HEK293 (cell line): ENCODE measurements at regions not wholly inside any gene's neighbourhood (a gene's known extent, or its start where the extent isn't known, plus 50 kb on each side); places are given as distances from the start of the nearest gene placed in this dataset.
A peak's percentile ranks its signal among the peaks of the same experiment; 100 is the strongest.

Experiments used
- CTCF ChIA-PET: fragments of 350-600 bp; formaldehyde crosslinking; extraction: SDS; loops from one replicate; lab custom pipeline; 2021; ENCODE audit warnings: antibody characterized with exemption; lab: Yijun Ruan, JAX
- POLR2A ChIA-PET: fragments of 300-600 bp; formaldehyde crosslinking; extraction: SDS; loops from one replicate; lab custom pipeline; 2020; ENCODE audit warnings: antibody characterized with exemption, inconsistent platforms; lab: Yijun Ruan, JAX
- H3K27ac ChIP-seq: fragments of 200-500 bp; sonication (Bioruptor generic); 2 replicates; pipeline ENCODE4 v1.5.1; 2014; ENCODE audit warnings: low read depth, low read length, control low read depth, inconsistent platforms; ENCODE audit errors: extremely low read depth
- H3K36me3 ChIP-seq, 2 experiments: fragments of 200-500 bp in 1 of 2; sonication (Bioruptor generic) in 1 of 2; 1 replicate in 1 of 2; 2 replicates in 1 of 2; pipeline ENCODE4 v1.5.1; 2014 to 2017; ENCODE audit warnings: inconsistent platforms in 2 of 2, low read length in 2 of 2; ENCODE audit not compliant: control insufficient read depth in 2 of 2, insufficient read depth in 1 of 2
- H3K4me1 ChIP-seq: fragments of 200-500 bp; sonication (Bioruptor generic); 2 replicates; pipeline ENCODE4 v1.5.1; 2014; ENCODE audit warnings: mild to moderate bottlenecking, low read length, inconsistent platforms; ENCODE audit not compliant: control insufficient read depth, insufficient read depth
- H3K4me3 ChIP-seq: 2 replicates; pipeline ENCODE4 v1.5.1; 2011; ENCODE audit warnings: low read depth, mild to moderate bottlenecking, control low read depth, low read length, moderate library complexity
- H3K9me3 ChIP-seq: fragments of 200-500 bp; sonication (Bioruptor generic); 2 replicates; pipeline ENCODE4 v1.5.1; 2014; ENCODE audit warnings: low read depth, low read length, inconsistent platforms; ENCODE audit not compliant: control insufficient read depth, insufficient read depth
- HOXA7 ChIP-seq: sonication (generic); formaldehyde crosslinking; IDR thresholded peaks from 2 replicates; pipeline ENCODE4 v1.8.1; 2022; ENCODE audit warnings: missing genetic modification reagents, borderline replicate concordance
- HOXD13 ChIP-seq: sonication (generic); formaldehyde crosslinking; IDR thresholded peaks from 2 replicates; pipeline ENCODE4 v1.8.0; 2022; ENCODE audit warnings: missing genetic modification reagents, borderline replicate concordance
- KLF1 ChIP-seq: fragments of 450-650 bp; formaldehyde crosslinking; IDR thresholded peaks from 2 replicates; pipeline ENCODE4 v1.5.1; 2016; ENCODE audit warnings: missing biosample characterization, missing genetic modification characterization
- KLF9 ChIP-seq: fragments of 450-650 bp; formaldehyde crosslinking; IDR thresholded peaks from 2 replicates; pipeline ENCODE4 v1.5.1; 2016; ENCODE audit warnings: missing biosample characterization, missing genetic modification characterization, low read depth
- TCF7L2 ChIP-seq: IDR thresholded peaks from 2 replicates; pipeline ENCODE4 v1.6.1; 2011; ENCODE audit warnings: low read depth, mild to moderate bottlenecking, inconsistent platforms, low read length, moderate library complexity, borderline replicate concordance
- ZBTB48 ChIP-seq: fragments of 450-650 bp; formaldehyde crosslinking; IDR thresholded peaks from 2 replicates; pipeline ENCODE4 v1.5.1; 2016; ENCODE audit warnings: missing biosample characterization, missing genetic modification characterization
- ZEB2 ChIP-seq: fragments of 450-650 bp; formaldehyde crosslinking; IDR thresholded peaks from 2 replicates; pipeline ENCODE4 v1.5.1; 2016; ENCODE audit warnings: missing biosample characterization, missing genetic modification characterization
- ZFP37 ChIP-seq: fragments of 450-650 bp; formaldehyde crosslinking; IDR thresholded peaks from 2 replicates; pipeline ENCODE4 v1.5.1; 2016; ENCODE audit warnings: missing biosample characterization, missing genetic modification characterization
- ZNF155 ChIP-seq: fragments of 450-650 bp; formaldehyde crosslinking; IDR thresholded peaks from 2 replicates; pipeline ENCODE4 v1.5.1; 2016; ENCODE audit warnings: missing biosample characterization, missing genetic modification characterization
- ZNF169 ChIP-seq: fragments of 450-650 bp; formaldehyde crosslinking; IDR thresholded peaks from 2 replicates; pipeline ENCODE4 v1.5.1; 2016; ENCODE audit warnings: missing biosample characterization, missing genetic modification characterization
- ZNF214 ChIP-seq: fragments of 450-650 bp; formaldehyde crosslinking; IDR thresholded peaks from 2 replicates; pipeline ENCODE4 v1.5.1; 2017; ENCODE audit warnings: missing biosample characterization, mild to moderate bottlenecking, missing genetic modification characterization, borderline replicate concordance
- ZNF302 ChIP-seq: fragments of 450-650 bp; formaldehyde crosslinking; IDR thresholded peaks from 2 replicates; pipeline ENCODE4 v1.5.1; 2016; ENCODE audit warnings: missing biosample characterization, missing genetic modification characterization, low read depth
- ZNF394 ChIP-seq: fragments of 450-650 bp; formaldehyde crosslinking; IDR thresholded peaks from 2 replicates; pipeline ENCODE4 v1.5.1; 2016; ENCODE audit warnings: missing biosample characterization, missing genetic modification characterization, mild to moderate bottlenecking, moderate library complexity, borderline replicate concordance
- ZNF473 ChIP-seq: fragments of 450-650 bp; formaldehyde crosslinking; IDR thresholded peaks from 2 replicates; pipeline ENCODE4 v1.5.1; 2017; ENCODE audit warnings: missing biosample characterization, missing genetic modification characterization
- ZNF530 ChIP-seq: fragments of 450-650 bp; formaldehyde crosslinking; IDR thresholded peaks from 2 replicates; pipeline ENCODE4 v1.5.1; 2016; ENCODE audit warnings: low read depth, missing biosample characterization, missing genetic modification characterization
- ZNF548 ChIP-seq: fragments of 450-650 bp; formaldehyde crosslinking; IDR thresholded peaks from 2 replicates; pipeline ENCODE4 v1.5.1; 2016; ENCODE audit warnings: missing biosample characterization, missing genetic modification characterization
- ZNF621 ChIP-seq: fragments of 450-650 bp; formaldehyde crosslinking; IDR thresholded peaks from 2 replicates; pipeline ENCODE4 v1.5.1; 2017; ENCODE audit warnings: missing biosample characterization, missing genetic modification characterization
- ZNF76 ChIP-seq: fragments of 450-650 bp; formaldehyde crosslinking; IDR thresholded peaks from 2 replicates; pipeline ENCODE4; 2016; ENCODE audit warnings: low read depth, missing biosample characterization, missing genetic modification characterization, borderline replicate concordance
- ZNF837 ChIP-seq: fragments of 450-650 bp; formaldehyde crosslinking; IDR thresholded peaks from 2 replicates; pipeline ENCODE4 v1.5.1; 2016; ENCODE audit warnings: missing biosample characterization, missing genetic modification characterization
- ZNF843 ChIP-seq: fragments of 450-650 bp; formaldehyde crosslinking; IDR thresholded peaks from 2 replicates; pipeline ENCODE4 v1.5.1; 2016; ENCODE audit warnings: missing biosample characterization, missing genetic modification characterization
- TF ChIP-seq, protein P1 (sequence below): fragments of 450-650 bp; formaldehyde crosslinking; IDR thresholded peaks from 2 replicates; pipeline ENCODE4 v1.5.1; 2017; ENCODE audit warnings: missing biosample characterization, missing genetic modification characterization
- TF ChIP-seq, protein P2 (sequence below): fragments of 450-650 bp; formaldehyde crosslinking; IDR thresholded peaks from 2 replicates; pipeline ENCODE4 v1.5.1; 2016; ENCODE audit warnings: missing biosample characterization, missing genetic modification characterization, borderline replicate concordance
- TF ChIP-seq, protein P3 (sequence below): fragments of 450-650 bp; IDR thresholded peaks from 2 replicates; pipeline ENCODE4 v1.5.1; 2018; ENCODE audit warnings: missing biosample characterization, mild to moderate bottlenecking, missing genetic modification characterization
- TF ChIP-seq, protein P4 (sequence below): fragments of 450-650 bp; formaldehyde crosslinking; IDR thresholded peaks from 2 replicates; pipeline ENCODE4 v1.5.1; 2016; ENCODE audit warnings: missing biosample characterization, missing genetic modification characterization
- TF ChIP-seq, protein P5 (sequence below): IDR thresholded peaks from 2 replicates; pipeline ENCODE4 v1.6.1; 2011; ENCODE audit warnings: mild to moderate bottlenecking, low read depth, low read length, borderline replicate concordance

DNA sequence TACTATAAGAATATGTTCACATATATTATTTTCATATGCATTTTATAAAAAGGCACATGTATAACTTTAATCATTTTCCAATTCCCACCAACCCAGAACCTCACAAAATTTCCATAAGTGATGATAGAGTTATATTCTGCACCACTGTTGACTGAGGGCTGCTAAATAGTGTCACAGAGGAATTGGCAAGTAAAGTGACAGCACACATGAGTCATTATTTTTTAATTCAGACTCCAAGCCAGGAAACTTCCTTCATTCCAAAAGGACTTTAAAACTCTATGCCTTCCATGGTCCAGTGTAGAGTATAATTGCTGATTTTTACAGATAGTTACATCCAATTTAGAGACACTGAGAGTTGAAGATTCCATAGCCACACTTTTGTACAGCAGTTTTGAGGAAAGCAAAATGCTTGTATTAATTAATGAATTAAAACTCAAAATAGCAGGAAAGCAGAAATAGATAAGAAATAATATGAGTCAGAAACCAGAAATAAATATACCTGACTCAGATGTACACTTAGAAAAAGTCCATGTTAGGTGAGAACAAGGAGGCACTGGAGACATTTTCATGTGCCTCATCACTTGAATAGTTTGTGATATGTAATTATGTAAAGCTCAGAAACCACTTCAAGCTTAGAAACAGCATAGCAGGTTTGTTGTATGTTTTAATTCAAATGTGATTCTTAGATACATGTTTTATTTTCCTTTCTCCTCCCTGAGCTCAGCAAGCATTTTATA lies 425.2 kb upstream of the OPRM1 start (continued):
- TF ChIP-seq, protein P1, sequence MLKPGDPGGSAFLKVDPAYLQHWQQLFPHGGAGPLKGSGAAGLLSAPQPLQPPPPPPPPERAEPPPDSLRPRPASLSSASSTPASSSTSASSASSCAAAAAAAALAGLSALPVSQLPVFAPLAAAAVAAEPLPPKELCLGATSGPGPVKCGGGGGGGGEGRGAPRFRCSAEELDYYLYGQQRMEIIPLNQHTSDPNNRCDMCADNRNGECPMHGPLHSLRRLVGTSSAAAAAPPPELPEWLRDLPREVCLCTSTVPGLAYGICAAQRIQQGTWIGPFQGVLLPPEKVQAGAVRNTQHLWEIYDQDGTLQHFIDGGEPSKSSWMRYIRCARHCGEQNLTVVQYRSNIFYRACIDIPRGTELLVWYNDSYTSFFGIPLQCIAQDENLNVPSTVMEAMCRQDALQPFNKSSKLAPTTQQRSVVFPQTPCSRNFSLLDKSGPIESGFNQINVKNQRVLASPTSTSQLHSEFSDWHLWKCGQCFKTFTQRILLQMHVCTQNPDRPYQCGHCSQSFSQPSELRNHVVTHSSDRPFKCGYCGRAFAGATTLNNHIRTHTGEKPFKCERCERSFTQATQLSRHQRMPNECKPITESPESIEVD (tag by site-specific recombination), result no peak
- TF ChIP-seq ZNF530 (tag by site-specific recombination), result no peak
- TF ChIP-seq, protein P2, sequence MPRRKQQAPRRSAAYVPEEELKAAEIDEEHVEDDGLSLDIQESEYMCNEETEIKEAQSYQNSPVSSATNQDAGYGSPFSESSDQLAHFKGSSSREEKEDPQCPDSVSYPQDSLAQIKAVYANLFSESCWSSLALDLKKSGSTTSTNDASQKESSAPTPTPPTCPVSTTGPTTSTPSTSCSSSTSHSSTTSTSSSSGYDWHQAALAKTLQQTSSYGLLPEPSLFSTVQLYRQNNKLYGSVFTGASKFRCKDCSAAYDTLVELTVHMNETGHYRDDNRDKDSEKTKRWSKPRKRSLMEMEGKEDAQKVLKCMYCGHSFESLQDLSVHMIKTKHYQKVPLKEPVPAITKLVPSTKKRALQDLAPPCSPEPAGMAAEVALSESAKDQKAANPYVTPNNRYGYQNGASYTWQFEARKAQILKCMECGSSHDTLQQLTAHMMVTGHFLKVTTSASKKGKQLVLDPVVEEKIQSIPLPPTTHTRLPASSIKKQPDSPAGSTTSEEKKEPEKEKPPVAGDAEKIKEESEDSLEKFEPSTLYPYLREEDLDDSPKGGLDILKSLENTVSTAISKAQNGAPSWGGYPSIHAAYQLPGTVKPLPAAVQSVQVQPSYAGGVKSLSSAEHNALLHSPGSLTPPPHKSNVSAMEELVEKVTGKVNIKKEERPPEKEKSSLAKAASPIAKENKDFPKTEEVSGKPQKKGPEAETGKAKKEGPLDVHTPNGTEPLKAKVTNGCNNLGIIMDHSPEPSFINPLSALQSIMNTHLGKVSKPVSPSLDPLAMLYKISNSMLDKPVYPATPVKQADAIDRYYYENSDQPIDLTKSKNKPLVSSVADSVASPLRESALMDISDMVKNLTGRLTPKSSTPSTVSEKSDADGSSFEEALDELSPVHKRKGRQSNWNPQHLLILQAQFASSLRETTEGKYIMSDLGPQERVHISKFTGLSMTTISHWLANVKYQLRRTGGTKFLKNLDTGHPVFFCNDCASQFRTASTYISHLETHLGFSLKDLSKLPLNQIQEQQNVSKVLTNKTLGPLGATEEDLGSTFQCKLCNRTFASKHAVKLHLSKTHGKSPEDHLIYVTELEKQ, result no peak

DNA sequence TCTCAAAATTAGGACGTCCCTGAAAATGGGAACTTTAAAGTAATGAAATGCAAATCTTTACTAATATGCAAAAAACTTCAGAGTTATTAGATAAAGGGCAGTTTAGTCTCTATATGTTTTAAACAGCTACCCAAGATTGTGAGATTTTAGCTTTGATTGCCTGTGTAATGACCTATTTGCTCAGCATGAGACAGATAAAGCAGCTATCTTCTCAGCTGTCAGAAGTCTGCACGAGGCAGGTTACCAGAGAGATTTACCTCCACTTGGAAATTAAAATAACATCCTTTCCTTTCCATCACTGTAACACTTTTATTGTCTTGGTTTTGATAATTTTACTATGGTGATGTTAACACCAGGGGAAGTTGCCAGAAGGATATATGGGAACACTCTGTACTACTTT lies 436.6 kb upstream of the OPRM1 start:
- TF ChIP-seq ZNF214, result no peak
- TF ChIP-seq ZNF843 (tag by site-specific recombination), result no peak
- peak; percentile 29; the same call in 1 of the 2 replicates for TF ChIP-seq TCF7L2
- no peak for TF ChIP-seq HOXA7 (CRISPR knock-in tag)
- TF ChIP-seq HOXD13 (CRISPR knock-in tag), result no peak
- Histone ChIP-seq H3K36me3 (no peaks in the 10 kb centered on the region), H3K4me3 (no peak overlapping the region), H3K9me3 (no peaks in the 10 kb centered on the region), H3K4me1 (no peaks in the 10 kb centered on the region), H3K27ac (no peak overlapping the region)
- ChIA-PET POLR2A (no interaction called here), CTCF (no interaction called here)

DNA sequence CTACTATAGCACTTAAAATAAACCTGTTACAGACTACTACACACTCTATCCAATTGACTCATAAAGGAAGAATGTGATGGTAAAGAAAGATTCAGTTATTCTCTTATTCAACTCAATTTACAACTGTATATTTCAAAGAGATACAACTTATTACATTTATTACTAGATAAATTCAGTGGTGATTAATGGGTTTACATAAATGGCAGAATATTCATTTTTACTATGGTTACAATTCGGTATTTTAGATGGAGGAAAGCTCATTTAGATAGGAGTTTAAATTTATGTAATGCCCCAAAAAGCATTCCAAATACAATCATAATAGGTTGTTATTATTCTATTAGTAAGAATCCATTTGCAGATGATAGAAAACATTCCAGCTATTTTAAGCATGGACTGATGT lies 439.1 kb upstream of the OPRM1 start:
- CTCF ChIA-PET, result interaction anchor here (0.6 kb wide), 1 partner anchor 212 kb away, joined by 3 read pairs; no protein-coding TSS in a partner anchor
- Histone ChIP-seq H3K4me1 (no peaks in the 10 kb centered on the region), H3K27ac (no peak overlapping the region), H3K4me3 (no peak overlapping the region), H3K36me3 (no peaks in the 10 kb centered on the region), H3K9me3 (no peaks in the 10 kb centered on the region)
- POLR2A ChIA-PET, result no interaction called here
- no peak for TF ChIP-seq KLF1 (tag by site-specific recombination)
- no peak for TF ChIP-seq ZBTB48
- TF ChIP-seq ZFP37, result no peak
- no peak for TF ChIP-seq KLF9 (tag by site-specific recombination)
- TF ChIP-seq, protein P3, sequence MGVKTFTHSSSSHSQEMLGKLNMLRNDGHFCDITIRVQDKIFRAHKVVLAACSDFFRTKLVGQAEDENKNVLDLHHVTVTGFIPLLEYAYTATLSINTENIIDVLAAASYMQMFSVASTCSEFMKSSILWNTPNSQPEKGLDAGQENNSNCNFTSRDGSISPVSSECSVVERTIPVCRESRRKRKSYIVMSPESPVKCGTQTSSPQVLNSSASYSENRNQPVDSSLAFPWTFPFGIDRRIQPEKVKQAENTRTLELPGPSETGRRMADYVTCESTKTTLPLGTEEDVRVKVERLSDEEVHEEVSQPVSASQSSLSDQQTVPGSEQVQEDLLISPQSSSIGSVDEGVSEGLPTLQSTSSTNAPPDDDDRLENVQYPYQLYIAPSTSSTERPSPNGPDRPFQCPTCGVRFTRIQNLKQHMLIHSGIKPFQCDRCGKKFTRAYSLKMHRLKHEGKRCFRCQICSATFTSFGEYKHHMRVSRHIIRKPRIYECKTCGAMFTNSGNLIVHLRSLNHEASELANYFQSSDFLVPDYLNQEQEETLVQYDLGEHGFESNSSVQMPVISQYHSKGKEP, result no peak
- no peak for TF ChIP-seq ZNF76 (tag by site-specific recombination)
- TF ChIP-seq, protein P4, sequence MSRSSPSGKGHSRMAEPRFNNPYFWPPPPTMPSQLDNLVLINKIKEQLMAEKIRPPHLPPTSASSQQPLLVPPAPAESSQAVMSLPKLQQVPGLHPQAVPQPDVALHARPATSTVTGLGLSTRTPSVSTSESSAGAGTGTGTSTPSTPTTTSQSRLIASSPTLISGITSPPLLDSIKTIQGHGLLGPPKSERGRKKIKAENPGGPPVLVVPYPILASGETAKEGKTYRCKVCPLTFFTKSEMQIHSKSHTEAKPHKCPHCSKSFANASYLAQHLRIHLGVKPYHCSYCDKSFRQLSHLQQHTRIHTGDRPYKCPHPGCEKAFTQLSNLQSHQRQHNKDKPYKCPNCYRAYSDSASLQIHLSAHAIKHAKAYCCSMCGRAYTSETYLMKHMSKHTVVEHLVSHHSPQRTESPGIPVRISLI (tag by site-specific recombination), result no peak
- no peak for TF ChIP-seq ZNF548
- TF ChIP-seq ZNF155 (tag by site-specific recombination), result no peak
- TF ChIP-seq ZNF302 (tag by site-specific recombination), result no peak
- no peak for TF ChIP-seq ZNF473 (tag by site-specific recombination)
- TF ChIP-seq, protein P5, sequence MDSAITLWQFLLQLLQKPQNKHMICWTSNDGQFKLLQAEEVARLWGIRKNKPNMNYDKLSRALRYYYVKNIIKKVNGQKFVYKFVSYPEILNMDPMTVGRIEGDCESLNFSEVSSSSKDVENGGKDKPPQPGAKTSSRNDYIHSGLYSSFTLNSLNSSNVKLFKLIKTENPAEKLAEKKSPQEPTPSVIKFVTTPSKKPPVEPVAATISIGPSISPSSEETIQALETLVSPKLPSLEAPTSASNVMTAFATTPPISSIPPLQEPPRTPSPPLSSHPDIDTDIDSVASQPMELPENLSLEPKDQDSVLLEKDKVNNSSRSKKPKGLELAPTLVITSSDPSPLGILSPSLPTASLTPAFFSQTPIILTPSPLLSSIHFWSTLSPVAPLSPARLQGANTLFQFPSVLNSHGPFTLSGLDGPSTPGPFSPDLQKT, result no peak
- no peak for TF ChIP-seq ZNF837 (tag by site-specific recombination)
- TF ChIP-seq ZNF169 (tag by site-specific recombination), result no peak
- no peak for TF ChIP-seq ZNF621 (tag by site-specific recombination)
- no peak for TF ChIP-seq ZEB2 (tag by site-specific recombination)
- TF ChIP-seq ZNF394 (tag by site-specific recombination), result no peak
